ENCODE measurements at regions not wholly inside any gene's neighbourhood (a gene's known extent, or its start where the extent isn't known, plus 50 kb on each side); places are given as distances from the start of the nearest gene placed in this dataset.

- FAIRE-seq (no peak), DNase-seq (ENCODE audit: low spot score) (no peak)
Measured at GRCh38 chr16:80019395-80019794, 418.9 kb upstream of the MAF start.

- DNase-seq (ENCODE audit: low spot score) (no peak), FAIRE-seq (no peak)
Measured at GRCh38 chr16:80018466-80018865, 417.9 kb upstream of the MAF start.

GRCh38 chr16:80016731-80017326 is 416.3 kb upstream of the MAF start:
- FAIRE-seq (peak; percentile 67), DNase-seq (ENCODE audit: low spot score) (peak; percentile 20)

GRCh38 chr16:80015566-80015965 is 415.0 kb upstream of the MAF start:
- DNase-seq (ENCODE audit: low spot score): peak; percentile 48
- peak; percentile 37 for FAIRE-seq

DNA sequence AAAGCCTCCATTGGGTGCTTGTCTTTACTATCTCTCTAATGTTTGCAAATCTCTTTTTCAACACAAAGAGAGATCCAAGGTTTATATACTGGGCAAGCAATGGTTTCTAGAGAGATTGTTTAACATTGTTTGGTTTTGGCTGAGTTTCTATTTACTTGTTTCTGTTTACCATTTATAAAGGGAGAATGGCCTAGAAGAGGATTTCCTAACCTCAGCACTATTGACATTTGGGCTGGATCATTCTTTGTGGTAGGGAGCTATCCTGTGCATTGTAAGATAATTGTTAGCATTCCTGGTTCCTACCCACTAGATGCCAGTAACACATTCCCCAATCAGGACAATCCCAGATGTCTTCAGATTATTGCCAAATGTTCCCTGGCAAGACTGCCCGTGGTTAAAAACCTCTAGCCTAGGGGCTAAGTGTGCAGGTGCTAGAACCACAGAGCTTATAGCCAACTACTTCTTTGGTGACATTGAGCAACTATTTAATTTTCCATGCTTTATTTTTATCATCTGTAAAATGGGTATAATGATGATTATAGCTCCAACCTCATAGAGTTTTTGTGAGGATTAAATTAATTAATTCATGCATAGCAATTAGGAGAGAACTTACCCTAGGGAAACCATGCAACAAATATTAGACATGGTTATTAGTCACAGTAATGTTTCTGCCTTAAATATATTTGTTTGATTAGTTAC is 413.9 kb upstream of the MAF start:
- peak; percentile 37 for DNase-seq (ENCODE audit: low spot score)
- FAIRE-seq: no peak

GRCh38 chr16:80012586-80012985 is 412.0 kb upstream of the MAF start:
- DNase-seq (ENCODE audit: low spot score) (no peak), FAIRE-seq (no peak)

DNA sequence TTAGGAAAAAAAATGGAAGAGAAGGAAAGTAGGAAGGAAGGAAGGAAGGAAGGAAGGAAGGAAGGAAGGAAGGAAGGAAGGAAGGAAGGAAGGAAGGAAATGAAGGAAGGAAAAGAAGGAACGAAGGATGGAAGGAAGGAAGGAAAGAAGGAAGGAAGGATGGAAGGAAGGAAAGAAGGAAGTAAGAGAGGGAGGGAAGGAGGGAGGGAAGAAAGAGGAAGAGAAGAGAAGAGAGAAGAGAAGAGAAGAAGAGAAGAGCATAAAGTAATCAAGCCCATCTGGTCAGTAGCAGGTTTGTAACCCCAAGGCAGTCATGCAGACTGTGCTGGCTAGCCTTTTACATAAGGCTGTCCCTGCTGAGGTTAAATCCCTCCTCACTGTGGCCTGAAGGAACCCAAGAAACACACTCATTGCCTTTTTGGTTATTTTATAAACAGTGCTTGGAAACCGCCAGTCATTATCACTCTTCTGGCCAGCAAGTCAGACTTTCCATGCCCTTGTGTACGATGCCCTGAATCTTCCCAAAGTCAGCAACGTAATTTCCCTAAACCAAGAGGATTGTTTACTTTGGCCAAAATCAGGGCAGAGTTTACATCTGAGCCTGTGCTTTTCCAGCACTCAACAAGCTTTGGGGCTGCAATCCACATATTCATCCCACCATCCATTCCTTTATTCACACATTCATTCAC is 409.6 kb upstream of the MAF start:
- FAIRE-seq (no peak), DNase-seq (ENCODE audit: low spot score) (no peak)

DNA sequence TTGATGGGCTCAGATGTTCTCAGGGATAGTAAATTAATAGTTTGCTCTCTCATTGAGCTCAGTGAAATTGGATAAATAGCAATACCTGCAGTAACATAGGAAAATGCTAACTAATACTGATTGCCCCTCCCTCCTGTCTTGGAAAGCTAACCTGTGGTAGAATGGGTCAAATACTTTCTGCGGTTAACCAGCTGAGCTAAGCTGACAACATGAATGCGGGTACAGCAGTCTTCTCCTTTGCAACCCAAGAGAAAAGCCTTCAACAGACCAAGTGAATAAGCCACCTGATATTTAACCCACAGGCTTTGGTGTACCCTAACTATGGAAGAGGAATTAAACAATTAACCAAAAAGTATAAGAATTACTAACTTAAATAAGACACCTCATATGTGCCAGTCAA is 408.3 kb upstream of the MAF start:
- no peak for FAIRE-seq
- no peak for DNase-seq (ENCODE audit: low spot score)

GRCh38 chr16:80007231-80007630 is 406.7 kb upstream of the MAF start:
- no peak for FAIRE-seq

GRCh38 chr16:80006241-80007215 is 406.0 kb upstream of the MAF start:
- FAIRE-seq (no peak), DNase-seq (ENCODE audit: low spot score) (peak; percentile 74)

More at GRCh38 chr16:80007231-80007630, 406.7 kb upstream of the MAF start:
- DNase-seq (ENCODE audit: low spot score): no peak

DNA sequence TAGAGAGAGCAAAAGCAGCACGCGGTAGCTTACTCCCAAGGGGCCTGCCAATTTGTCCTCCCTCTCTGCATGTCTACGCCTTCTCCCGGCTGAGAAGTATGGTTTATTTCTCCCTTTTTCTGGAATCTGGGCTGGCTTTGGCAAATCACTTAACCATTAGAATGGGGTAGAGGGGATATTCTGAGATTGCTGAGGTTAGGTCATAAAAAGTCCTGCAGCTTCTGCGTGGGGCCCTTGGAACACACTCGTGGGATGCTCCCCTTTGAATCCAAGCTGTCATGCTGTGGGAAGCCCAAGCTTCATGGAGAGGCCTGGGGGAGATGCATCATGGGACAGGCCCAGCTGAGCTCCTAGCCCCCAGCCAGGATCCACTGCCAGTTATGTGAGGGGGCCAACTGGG is 403.6 kb upstream of the MAF start:
- no peak for DNase-seq (ENCODE audit: low spot score)
- no peak for FAIRE-seq

DNA sequence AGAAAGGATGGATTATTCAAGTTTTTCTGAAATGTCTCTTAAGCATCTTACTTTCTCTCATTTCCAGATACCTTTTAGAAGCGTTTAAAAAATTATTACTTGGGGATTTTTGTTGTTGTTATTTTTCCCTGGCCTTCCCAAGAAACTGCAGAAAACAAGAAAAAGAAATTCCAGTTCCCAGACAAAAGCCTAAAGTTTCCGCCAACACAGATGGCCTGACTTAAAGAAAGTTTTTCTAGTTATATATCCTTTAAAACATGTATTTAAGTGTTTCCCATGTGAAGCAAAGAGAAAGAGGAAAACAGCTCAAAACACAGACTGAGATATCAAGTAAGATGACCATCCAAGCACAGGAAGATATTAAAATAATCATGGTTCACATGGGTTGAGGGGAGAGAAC is 401.7 kb upstream of the MAF start:
- no peak for FAIRE-seq
- no peak for DNase-seq (ENCODE audit: low spot score)

DNA sequence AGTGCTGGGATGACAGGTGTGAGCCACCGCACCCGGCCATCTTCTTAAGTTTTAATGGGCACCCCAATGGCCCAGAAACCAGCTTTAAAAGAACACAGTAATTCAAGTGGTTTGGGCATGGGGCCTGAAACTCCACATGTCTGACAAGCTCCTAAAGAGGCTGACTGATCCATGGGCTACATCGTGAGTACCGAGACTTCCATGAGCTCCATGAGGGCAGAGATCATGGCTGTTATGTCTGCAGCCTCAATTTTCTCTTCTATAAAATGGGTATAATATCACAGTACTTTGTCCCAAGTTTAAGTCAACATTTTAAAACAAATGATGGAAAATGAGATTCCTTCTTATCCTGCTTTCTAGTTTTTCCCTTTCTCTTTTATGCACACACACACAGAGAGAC is 397.6 kb upstream of the MAF start:
- FAIRE-seq (no peak), DNase-seq (ENCODE audit: low spot score) (no peak)

GRCh38 chr16:79997257-79997656 is 396.7 kb upstream of the MAF start:
- FAIRE-seq: no peak
- DNase-seq (ENCODE audit: low spot score): no peak

DNA sequence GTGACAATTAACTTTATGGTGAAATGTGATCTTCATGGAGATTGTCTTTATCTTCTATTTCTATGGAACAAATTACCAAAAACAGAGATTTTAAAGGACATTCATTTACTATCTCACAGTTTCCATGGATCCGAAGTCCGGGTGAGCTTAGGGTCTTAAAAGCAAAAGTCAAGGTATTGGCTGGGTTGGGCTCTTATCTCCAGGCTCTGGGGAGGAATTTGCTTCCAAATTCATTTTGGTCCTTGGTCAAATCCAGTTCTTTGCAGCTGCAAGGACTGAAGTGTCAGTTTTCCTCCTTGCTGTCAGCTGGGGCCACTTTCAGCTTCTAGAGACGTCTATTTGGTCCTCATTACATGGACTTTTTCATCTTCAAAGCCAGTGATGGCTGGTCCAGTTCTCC is 395.8 kb upstream of the MAF start:
- FAIRE-seq (no peak), DNase-seq (ENCODE audit: low spot score) (no peak)

GRCh38 chr16:79995315-79995714 is 394.8 kb upstream of the MAF start:
- no peak for DNase-seq (ENCODE audit: low spot score)
- FAIRE-seq: no peak

DNA sequence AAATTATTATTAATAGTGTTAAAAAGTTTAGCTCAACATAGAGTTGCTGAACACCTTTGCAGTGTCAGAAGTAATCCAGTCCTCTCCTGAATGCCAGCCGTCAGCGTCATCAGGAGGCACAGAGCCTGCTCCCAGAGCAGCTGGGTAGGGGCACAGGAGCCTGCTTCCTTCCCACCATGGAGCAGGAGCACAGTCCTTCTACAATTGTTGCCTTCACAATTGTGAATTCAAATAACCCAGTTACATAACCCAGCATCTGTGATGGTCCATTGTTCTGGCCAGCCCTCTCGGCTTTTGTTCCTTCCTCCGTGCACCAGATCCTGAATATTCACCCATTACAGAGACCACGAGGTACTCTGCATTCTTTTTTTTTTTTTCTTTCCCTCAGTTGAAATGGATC is 393.9 kb upstream of the MAF start:
- no peak for FAIRE-seq
- DNase-seq (ENCODE audit: low spot score): no peak

- FAIRE-seq (no peak), DNase-seq (ENCODE audit: low spot score) (no peak)
Measured at GRCh38 chr16:79993629-79994209, 393.2 kb upstream of the MAF start.

GRCh38 chr16:79991969-79992368 is 391.4 kb upstream of the MAF start:
- FAIRE-seq: no peak
- DNase-seq (ENCODE audit: low spot score): no peak

DNA sequence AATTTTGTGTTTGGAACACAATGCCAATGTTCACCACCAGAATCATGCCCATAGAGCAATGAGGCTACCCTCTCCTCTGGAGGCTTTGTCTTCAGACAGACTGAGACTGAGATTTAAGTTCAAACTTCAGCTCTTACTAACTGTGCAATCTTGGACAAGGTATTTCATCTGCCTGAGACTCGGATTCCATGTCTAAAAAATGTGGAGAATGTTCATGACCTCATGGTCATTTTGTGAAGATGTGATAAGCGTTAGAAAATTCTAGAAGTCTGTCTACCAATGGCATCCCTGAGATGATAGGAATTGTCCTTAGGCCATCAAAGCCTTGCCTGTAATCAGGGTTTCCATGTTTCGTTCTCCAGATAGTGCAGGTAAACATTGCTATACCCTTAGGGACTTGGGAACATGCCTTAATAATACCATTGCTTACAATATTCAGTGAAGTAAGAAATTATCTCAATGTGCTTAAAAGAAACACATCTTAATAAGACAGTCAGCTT is 388.2 kb upstream of the MAF start:
- no peak for FAIRE-seq
- no peak for DNase-seq (ENCODE audit: low spot score)

DNA sequence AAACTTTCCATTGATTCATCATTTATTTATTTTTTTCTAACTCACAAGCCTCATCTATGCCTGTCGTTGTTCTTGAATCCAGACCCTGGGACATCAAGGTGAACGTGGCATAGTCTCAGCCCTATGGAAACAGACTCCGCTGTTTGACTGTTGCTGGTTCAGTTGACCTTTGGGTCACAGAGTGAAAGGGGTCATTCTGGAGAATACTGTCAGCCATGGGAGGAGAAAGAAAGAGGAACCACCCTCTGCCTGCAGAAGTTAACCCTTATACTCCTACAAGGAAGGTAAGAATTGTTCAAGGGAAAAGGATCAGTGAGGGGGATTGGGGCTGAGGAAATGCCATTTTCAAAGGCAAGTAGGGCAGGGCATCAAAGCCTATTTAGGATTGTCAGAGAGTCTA is 387.6 kb upstream of the MAF start:
- FAIRE-seq: no peak
- no peak for DNase-seq (ENCODE audit: low spot score)
